GM23248 (cell line): ENCODE measurements at regions not wholly inside any gene's neighbourhood (a gene's known extent, or its start where the extent isn't known, plus 50 kb on each side); places are given as distances from the start of the nearest gene placed in this dataset.

Source experiments
- EZH2 ChIP-seq: fragments of 200-600 bp; sonication (generic); IDR thresholded peaks from 2 replicates; pipeline ENCODE4 v1.6.1; 2018; ENCODE audit warnings: antibody characterized with exemption, mild to moderate bottlenecking; ENCODE audit not compliant: insufficient read depth, poor library complexity, severe bottlenecking
- EZH2phosphoT487 ChIP-seq: fragments of 200-600 bp; sonication (generic); IDR thresholded peaks from 2 replicates; pipeline ENCODE4 v1.6.1; 2018; ENCODE audit warnings: antibody characterized with exemption, moderate library complexity, mild to moderate bottlenecking, low read depth; ENCODE audit not compliant: insufficient read depth

GRCh38 chr16:66258916-66259845, 107.3 kb upstream of the CDH5 start:
- no peak for TF ChIP-seq EZH2
- no peak for TF ChIP-seq EZH2phosphoT487
